ENCODE measurements at regions not wholly inside any gene's neighbourhood (a gene's known extent, or its start where the extent isn't known, plus 50 kb on each side); places are given as distances from the start of the nearest gene placed in this dataset.

DNA sequence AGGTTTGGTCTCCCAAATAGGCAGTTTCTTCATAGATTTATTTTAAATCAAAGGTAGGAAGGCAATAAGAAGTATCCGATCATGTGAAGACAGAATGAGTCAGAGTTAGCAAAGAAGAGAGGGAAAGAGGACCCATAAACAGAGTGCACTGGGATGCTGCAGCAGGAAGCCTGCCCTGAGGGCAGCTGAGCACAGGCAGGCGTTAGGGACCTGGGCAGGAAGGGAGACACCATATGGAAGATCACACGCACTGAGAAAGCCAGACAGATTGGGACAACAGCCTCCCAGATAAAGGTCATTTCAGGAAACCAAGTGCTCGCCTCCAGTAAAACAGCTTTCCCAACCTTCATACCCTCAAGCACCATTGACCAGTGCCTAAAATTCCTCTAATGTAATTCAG, 598.0 kb downstream of the EFNB2 start:
- TF ChIP-seq POLR2AphosphoS5 (IDR thresholded peaks at IDR 0.05; ENCODE audit: borderline replicate concordance, low read depth, low read length) (no peak), EZH2 (IDR thresholded peaks at IDR 0.05) (no peak)

Data from SK-N-MC (cell line).